Calu3 (cell line): ENCODE measurements at regions not wholly inside any gene's neighbourhood (a gene's known extent, or its start where the extent isn't known, plus 50 kb on each side); places are given as distances from the start of the nearest gene placed in this dataset.
A peak's percentile ranks its signal among the peaks of the same experiment; 100 is the strongest.
"Not testable (repeated sequence)": the region's sequence is repeated elsewhere in the genome, so short reads cannot be mapped to it uniquely, and the experiment has no call there.

Experiments used
- BruUV-seq: library from RNA; stranded (reverse); fragments of 400-500 nt; replicated peaks from 2 replicates; lab custom pipeline; 2021; lab: Mats Ljungman, UMichigan
- CTCF ChIA-PET: fragments of 300-600 bp; sonication (Branson Sonifier 250); formaldehyde crosslinking; loops from one replicate; lab custom pipeline; 2022; ENCODE audit warnings: antibody characterized with exemption; lab: Charles Lee
- DNase-seq: peaks from one replicate; pipeline ENCODE4 v3.0.0; 2022
- H3K27ac Mint-ChIP-seq: one replicate; pipeline ENCODE4 v1.8.0; 2022; ENCODE audit warnings: mixed read lengths; ENCODE audit not compliant: unreplicated experiment
- H3K27me3 Mint-ChIP-seq: one replicate; pipeline ENCODE4 v1.8.0; 2022; ENCODE audit warnings: mixed read lengths; ENCODE audit not compliant: unreplicated experiment
- H3K36me3 Mint-ChIP-seq: one replicate; pipeline ENCODE4 v1.8.0; 2022; ENCODE audit warnings: mild to moderate bottlenecking, moderate library complexity, mixed read lengths; ENCODE audit not compliant: insufficient read depth, unreplicated experiment
- H3K4me1 Mint-ChIP-seq: one replicate; pipeline ENCODE4 v1.8.0; 2022; ENCODE audit warnings: mild to moderate bottlenecking, low read depth, mixed read lengths; ENCODE audit not compliant: unreplicated experiment
- H3K4me3 Mint-ChIP-seq: one replicate; pipeline ENCODE4 v1.8.0; 2022; ENCODE audit warnings: mild to moderate bottlenecking, low read depth, moderate library complexity, mixed read lengths; ENCODE audit not compliant: unreplicated experiment
- H3K9me3 Mint-ChIP-seq: one replicate; pipeline ENCODE4 v1.8.0; 2022; ENCODE audit warnings: low read depth, mixed read lengths; ENCODE audit not compliant: unreplicated experiment
- CTCF ChIP-seq: fragments of 200-600 bp; IDR thresholded peaks from one replicate; pipeline ENCODE4 v1.8.0; 2022; ENCODE audit warnings: antibody characterized with exemption; ENCODE audit not compliant: unreplicated experiment
- intact Hi-C: fragments of 100-400 bp; cut with micrococcal nuclease; formaldehyde crosslinking; loops from one replicate; pipeline ENCODE4 v1.10.0; 2022; ENCODE audit not compliant: unreplicated experiment

- H3K27me3 Mint-ChIP-seq, H3K4me3 Mint-ChIP-seq, CTCF ChIA-PET, DNase-seq, intact Hi-C loops, BruUV-seq, H3K9me3 Mint-ChIP-seq, H3K36me3 Mint-ChIP-seq, H3K27ac Mint-ChIP-seq: not testable (repeated sequence)
- peaks cover 18% of the 10 kb centered on the region for H3K4me1 Mint-ChIP-seq
Observed at GRCh38 chr1:25171013-25171412, 61.3 kb downstream of the SYF2 start.

GRCh38 chr1:25170439-25170838, 61.9 kb downstream of the SYF2 start:
- no peak overlapping the region for H3K4me3 Mint-ChIP-seq
- H3K9me3 Mint-ChIP-seq = no peaks in the 10 kb centered on the region
- no peak for DNase-seq
- no TSS peak for BruUV-seq
- intact Hi-C loops = no loop called here
- peaks cover 18% of the 10 kb centered on the region for H3K4me1 Mint-ChIP-seq
- CTCF ChIA-PET = no interaction called here
- no peaks in the 10 kb centered on the region for H3K27me3 Mint-ChIP-seq
- no peak for TF ChIP-seq CTCF
- H3K27ac Mint-ChIP-seq = no peak overlapping the region
- H3K36me3 Mint-ChIP-seq = no peaks in the 10 kb centered on the region

- intact Hi-C loops = no loop called here
- Mint-ChIP-seq H3K36me3 (no peaks in the 10 kb centered on the region), H3K27me3 (no peaks in the 10 kb centered on the region), H3K27ac (no peak overlapping the region), H3K4me3 (no peak overlapping the region), H3K9me3 (no peaks in the 10 kb centered on the region), H3K4me1 (peaks cover 18% of the 10 kb centered on the region)
- no peak for TF ChIP-seq CTCF
- CTCF ChIA-PET = no interaction called here
- no TSS peak for BruUV-seq
- no peak for DNase-seq
Observed at GRCh38 chr1:25169610-25170009, 62.7 kb downstream of the SYF2 start.

- no peaks in the 10 kb centered on the region for H3K27me3 Mint-ChIP-seq
- peaks cover 18% of the 10 kb centered on the region for H3K4me1 Mint-ChIP-seq
- H3K27ac Mint-ChIP-seq = no peak overlapping the region
- BruUV-seq = no TSS peak
- CTCF ChIA-PET = no interaction called here
- H3K36me3 Mint-ChIP-seq = no peaks in the 10 kb centered on the region
- no peak for TF ChIP-seq CTCF
- no peak for DNase-seq
- intact Hi-C loops = no loop called here
- no peak overlapping the region for H3K4me3 Mint-ChIP-seq
- H3K9me3 Mint-ChIP-seq = no peaks in the 10 kb centered on the region
Observed at GRCh38 chr1:25169168-25169567, 63.1 kb downstream of the SYF2 start.

- Mint-ChIP-seq H3K27me3 (no peaks in the 10 kb centered on the region), H3K4me1 (peaks cover 18% of the 10 kb centered on the region), H3K36me3 (no peaks in the 10 kb centered on the region), H3K27ac (peak overlapping the region; percentile 42), H3K9me3 (no peaks in the 10 kb centered on the region), H3K4me3 (no peak overlapping the region)
- CTCF ChIA-PET = no interaction called here
- DNase-seq = no peak
- no TSS peak for BruUV-seq
- no peak for TF ChIP-seq CTCF
- intact Hi-C loops = no loop called here
Observed at GRCh38 chr1:25168193-25169071, 63.9 kb downstream of the SYF2 start.
